Sciatic nerve (tissue), 2 donors: ENCODE measurements at regions not wholly inside any gene's neighbourhood (a gene's known extent, or its start where the extent isn't known, plus 50 kb on each side); places are given as distances from the start of the nearest gene placed in this dataset.
"Not testable (repeated sequence)": the region's sequence is repeated elsewhere in the genome, so short reads cannot be mapped to it uniquely, and the experiment has no call there.

ENCODE experiments used
- ATAC-seq: fragments of 200-7000 bp; cut with Tn5 transposase; one replicate; pipeline ENCODE4 v1.9.1; 2020; ENCODE audit warnings: mild to moderate bottlenecking, moderate library complexity
- DNase-seq: peaks from one replicate; pipeline ENCODE4 v3.0.0-alpha.2; 2020; ENCODE audit warnings: low spot score
- intact Hi-C: fragments of 100-400 bp; cut with DNase I; formaldehyde crosslinking; loops from one replicate; pipeline ENCODE4 v1.14.2; 2022
- donor health status: DM: no; HTN: no; CAD: no.
- donor health status: DM: no; HTN: no; CAD: no.

GRCh38 chr2:228801451-228801850 is 469.6 kb downstream of the PID1 start:
- intact Hi-C loops, result no loop called here
- no peak for ATAC-seq

GRCh38 chr2:228799208-228799588 is 471.9 kb downstream of the PID1 start:
- intact Hi-C loops, result no loop called here
- ATAC-seq (no peak), DNase-seq (no peak)

More at GRCh38 chr2:228801451-228801850, 469.6 kb downstream of the PID1 start:
- no peak for DNase-seq

GRCh38 chr2:228798458-228799207 is 472.5 kb downstream of the PID1 start:
- no peak for DNase-seq
- intact Hi-C loops, result no loop called here
- ATAC-seq, result no peak

- intact Hi-C loops, result no loop called here
- ATAC-seq (no peak), DNase-seq (no peak)
These were observed 474.7 kb downstream of the PID1 start for GRCh38 chr2:228796386-228796785.

GRCh38 chr2:228793116-228793515 is 478.0 kb downstream of the PID1 start:
- DNase-seq (no peak), ATAC-seq (no peak)
- intact Hi-C loops, result no loop called here

- DNase-seq, result no peak
- intact Hi-C loops, result no loop called here
- no peak for ATAC-seq
These were observed 484.2 kb downstream of the PID1 start for GRCh38 chr2:228786901-228787300.

- ATAC-seq (no peak), DNase-seq (no peak)
- intact Hi-C loops, result no loop called here
These were observed 488.8 kb downstream of the PID1 start for GRCh38 chr2:228782281-228782680.

GRCh38 chr2:228777855-228778355 is 493.2 kb downstream of the PID1 start:
- intact Hi-C loops, result no loop called here
- ATAC-seq (no peak), DNase-seq (no peak)

GRCh38 chr2:228774548-228774947 is 496.5 kb downstream of the PID1 start:
- DNase-seq, result no peak
- intact Hi-C loops, result no loop called here
- no peak for ATAC-seq

- ATAC-seq (peak; percentile 91), DNase-seq (no peak)
- intact Hi-C loops, result no loop called here
These were observed 499.3 kb downstream of the PID1 start for GRCh38 chr2:228771774-228772173.

- peak; percentile 90 for ATAC-seq
- intact Hi-C loops, result no loop called here
- no peak for DNase-seq
These were observed 499.8 kb downstream of the PID1 start for GRCh38 chr2:228771315-228771714.

GRCh38 chr2:228768818-228769217 is 502.3 kb downstream of the PID1 start:
- intact Hi-C loops, result no loop called here
- no peak for DNase-seq
- ATAC-seq, result peak; percentile 73

- ATAC-seq, intact Hi-C loops, DNase-seq: not testable (repeated sequence)
These were observed 502.9 kb downstream of the PID1 start for GRCh38 chr2:228768141-228768540.

GRCh38 chr2:228767196-228767595 is 503.9 kb downstream of the PID1 start:
- ATAC-seq (no peak), DNase-seq (no peak)
- intact Hi-C loops, result no loop called here

GRCh38 chr2:228763379-228763981 is 507.6 kb downstream of the PID1 start:
- no peak for DNase-seq
- ATAC-seq, result no peak
- intact Hi-C loops, result no loop called here

GRCh38 chr2:228762565-228762964 is 508.5 kb downstream of the PID1 start:
- ATAC-seq (peak; percentile 22), DNase-seq (no peak)
- intact Hi-C loops, result no loop called here

- intact Hi-C loops, ATAC-seq, DNase-seq: not testable (repeated sequence)
These were observed 515.4 kb downstream of the PID1 start for GRCh38 chr2:228755661-228756060.

GRCh38 chr2:228747483-228747882 is 523.6 kb downstream of the PID1 start:
- ATAC-seq, result peak; percentile 62
- no peak for DNase-seq
- intact Hi-C loops, result no loop called here

GRCh38 chr2:228738671-228739380 is 532.3 kb downstream of the PID1 start:
- DNase-seq (no peak), ATAC-seq (no peak)
- intact Hi-C loops, result no loop called here

- ATAC-seq, result no peak
- DNase-seq, result no peak
- intact Hi-C loops, result no loop called here
These were observed 535.4 kb downstream of the PID1 start for GRCh38 chr2:228735697-228736096.
